Motor neuron (in vitro differentiated cells): ENCODE measurements at regions not wholly inside any gene's neighbourhood (a gene's known extent, or its start where the extent isn't known, plus 50 kb on each side); places are given as distances from the start of the nearest gene placed in this dataset.

ENCODE experiments used
- ATAC-seq, 8 experiments: fragments of 200-7000 bp; cut with Tn5 transposase; replicated peaks in 6 of 8; 2 replicates each; pipeline ENCODE4 v1.8.0; 2021; ENCODE audit warnings: mild to moderate bottlenecking in 8 of 8, moderate library complexity in 8 of 8
- H3K27ac ChIP-seq, 2 donors: fragments of 250-450 bp; sonication (Bioruptor Pico); 2 replicates each; pipeline ENCODE4 v1.9.0; 2021; ENCODE audit warnings: antibody characterized with exemption in 2 of 2, mild to moderate bottlenecking in 2 of 2, moderate library complexity in 1 of 2
- H3K4me1 ChIP-seq, 2 donors: fragments of 250-450 bp; sonication (Bioruptor Pico); replicated peaks in 1 of 2; 2 replicates each; pipeline ENCODE4 v1.6.1; 2021; ENCODE audit warnings: antibody characterized with exemption in 2 of 2, mild to moderate bottlenecking in 2 of 2, moderate library complexity in 1 of 2
- H3K4me3 ChIP-seq, 5 donors: fragments of 250-450 bp; sonication (Bioruptor Pico); 2 replicates each; pipeline ENCODE4 v1.9.0; 2021; ENCODE audit warnings: antibody characterized with exemption in 5 of 5, mild to moderate bottlenecking in 5 of 5, moderate library complexity in 4 of 5
- WGBS, 10 experiments: fragments of 450-650 bp; shearing (Covaris generic); methylation state at CpG; one replicate each; pipeline ENCODE4 v1.0.0; 2022; 5-methylcytosine and 5-hydroxymethylcytosine counted together
- in situ Hi-C, 9 experiments: fragments of 400-800 bp; cut with MboI; loops; one replicate each; pipeline ENCODE4 v1.15.0; 2021; ENCODE audit warnings: low sequenced_read_pairs in 9 of 9, low pct_unique_long_range_greater_than_20kb in 2 of 9; ENCODE audit not compliant: unreplicated experiment in 9 of 9

DNA sequence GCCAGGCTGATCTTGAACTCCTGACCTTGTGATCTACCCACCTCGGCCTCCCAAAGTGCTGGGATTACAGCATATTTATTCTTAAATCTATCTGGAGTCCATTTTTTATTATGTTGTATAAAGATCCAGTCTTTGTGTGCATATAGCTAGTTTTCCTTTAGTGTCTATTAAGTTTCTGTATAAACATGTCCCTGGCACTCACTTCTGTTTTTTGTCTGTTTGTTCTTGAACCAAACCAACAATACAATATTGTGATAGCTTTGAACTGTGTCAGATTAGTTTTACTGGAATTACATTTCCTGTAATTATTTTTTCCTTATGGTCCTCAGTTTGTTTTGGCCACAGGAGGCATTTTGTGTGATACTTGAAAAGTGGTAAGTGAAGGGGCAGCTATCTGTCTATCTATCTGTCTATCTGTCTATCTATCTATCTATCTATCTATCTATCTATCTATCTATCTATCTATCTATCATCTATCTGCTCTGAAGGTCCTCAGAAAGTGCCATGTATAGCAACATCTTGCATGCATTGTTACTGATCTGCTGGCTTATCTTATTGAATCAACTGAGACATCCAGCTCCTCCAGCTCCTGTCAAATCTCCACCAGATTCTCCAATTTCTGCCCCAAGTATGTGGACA, 70.9 kb upstream of the ACVR1 start:
- Histone ChIP-seq H3K27ac (no peak overlapping the region), H3K4me3 (no peak overlapping the region), H3K4me1 (no peaks in the 10 kb centered on the region)
- in situ Hi-C loops, result no loop called here
- no peak for ATAC-seq
- 0 to 63% (median 0%) methylated on average over 1 of the region's 1 CpG; no CpG with 5 or more reads in 7 of the 10 experiments for WGBS, 10 experiments

- in situ Hi-C loops, result no loop called here
- 50 to 86% (median 72%) methylated on average over 1 to 3 of the region's 3 CpGs; no CpG with 5 or more reads in 1 of the 10 experiments for WGBS, 10 experiments
- Histone ChIP-seq H3K4me1 (no peaks in the 10 kb centered on the region), H3K4me3 (no peak overlapping the region), H3K27ac (no peak overlapping the region)
- no peak for ATAC-seq
Measured at GRCh38 chr2:157940024-157940423, 63.9 kb upstream of the ACVR1 start.

DNA sequence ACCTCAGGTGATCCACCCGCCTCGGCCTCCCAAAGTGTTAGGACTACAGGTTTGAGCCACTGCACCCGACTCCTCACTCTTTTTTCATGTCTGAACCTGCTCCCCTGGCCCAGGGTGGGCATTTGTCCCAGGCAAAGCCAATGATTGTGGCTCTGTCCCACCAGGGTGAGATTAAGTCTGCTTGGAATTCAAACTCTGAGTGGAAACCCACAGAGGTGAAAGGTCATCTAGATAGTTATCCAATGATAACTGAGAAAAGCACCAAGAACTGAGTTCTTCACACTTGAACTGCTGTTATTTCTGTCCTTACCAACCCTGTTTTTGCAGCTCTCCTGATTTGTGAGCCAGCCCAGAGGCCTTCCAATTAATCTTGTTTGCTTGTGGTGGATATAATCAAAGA, 62.4 kb upstream of the ACVR1 start:
- Histone ChIP-seq H3K27ac (no peak overlapping the region), H3K4me3 (no peak overlapping the region), H3K4me1 (peaks cover 0 to under 1% of the 10 kb centered on the region in 2 donors)
- ATAC-seq, result no peak
- in situ Hi-C loops, result no loop called here
- WGBS, 10 experiments, result 33 to 89% methylated on average over 1 to 3 of the region's 3 CpGs; no CpG with 5 or more reads in 8 of the 10 experiments

DNA sequence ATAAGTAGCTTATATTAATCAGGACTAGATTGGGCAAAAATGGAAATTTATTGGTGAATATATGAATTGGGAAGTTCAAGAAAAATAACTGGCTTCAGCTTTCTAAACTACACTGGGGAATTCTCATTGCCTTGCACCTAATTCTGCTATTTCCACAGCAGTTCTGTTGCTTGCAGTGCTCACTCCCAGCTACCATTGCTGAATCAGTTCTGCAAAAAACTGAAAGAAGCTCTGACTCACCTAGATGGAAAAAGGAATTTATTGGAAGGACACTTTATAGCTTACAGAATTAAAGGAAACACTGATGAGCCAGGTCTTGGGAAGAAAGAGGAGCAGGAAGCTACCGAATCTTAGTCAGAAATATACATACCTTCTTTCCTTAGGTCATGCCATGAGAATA, 60.3 kb upstream of the ACVR1 start:
- no peak overlapping the region for H3K27ac ChIP-seq
- in situ Hi-C loops, result no loop called here
- no peak overlapping the region for H3K4me3 ChIP-seq
- ATAC-seq, result no peak
- H3K4me1 ChIP-seq, result peaks cover 5 to 10% of the 10 kb centered on the region in 2 donors
- 50 to 100% (median 58%) methylated on average over 1 of the region's 1 CpG; no CpG with 5 or more reads in 6 of the 10 experiments for WGBS, 10 experiments

- H3K4me3 ChIP-seq, result no peak overlapping the region
- in situ Hi-C loops, result no loop called here
- 13 to 100% (median 52%) methylated on average over 1 to 2 of the region's 2 CpGs; no CpG with 5 or more reads in 1 of the 10 experiments for WGBS, 10 experiments
- H3K4me1 ChIP-seq, result peaks cover 5 to 10% of the 10 kb centered on the region in 2 donors
- no peak for ATAC-seq
- no peak overlapping the region for H3K27ac ChIP-seq
Measured at GRCh38 chr2:157935378-157935906, 59.3 kb upstream of the ACVR1 start.

DNA sequence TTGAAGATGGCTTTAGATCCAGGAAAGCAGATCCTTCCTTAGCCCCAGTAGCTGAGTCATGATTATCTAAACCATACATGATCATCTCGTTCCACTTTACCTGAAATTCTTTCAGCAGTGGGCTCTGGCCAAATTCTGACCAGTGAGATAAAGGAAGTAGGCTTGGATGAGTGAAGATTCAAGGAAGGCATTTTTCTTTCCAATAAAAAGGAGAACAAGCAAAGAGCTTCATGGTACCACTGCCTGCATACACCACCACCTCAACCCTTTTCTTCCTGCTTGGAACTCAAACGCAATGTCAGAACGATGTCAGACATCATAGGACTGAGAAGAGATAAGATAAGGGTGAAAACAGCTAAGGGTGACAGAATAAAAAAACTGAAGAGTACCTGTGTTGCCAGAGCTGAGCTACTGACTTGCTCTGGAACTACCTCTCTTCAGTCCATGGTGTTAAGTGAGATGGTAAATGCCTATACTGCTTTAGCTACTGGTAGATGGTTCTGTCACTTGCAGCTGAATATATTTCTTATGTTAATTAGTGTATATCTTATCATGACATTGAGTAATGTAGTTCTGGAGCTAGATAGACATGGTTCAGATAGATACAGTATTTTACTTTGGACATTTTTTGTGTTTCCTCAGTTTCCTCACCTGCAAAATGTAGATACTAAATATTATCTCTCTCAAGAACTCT, 58.7 kb upstream of the ACVR1 start:
- in situ Hi-C loops, result no loop called here
- WGBS, 10 experiments, result 0 to 100% (median 75%) methylated on average over 1 to 3 of the region's 3 CpGs; no CpG with 5 or more reads in 1 of the 10 experiments
- ATAC-seq, result no peak
- peaks cover 5 to 10% of the 10 kb centered on the region in 2 donors for H3K4me1 ChIP-seq
- no peak overlapping the region for H3K27ac ChIP-seq
- H3K4me3 ChIP-seq, result no peak overlapping the region

DNA sequence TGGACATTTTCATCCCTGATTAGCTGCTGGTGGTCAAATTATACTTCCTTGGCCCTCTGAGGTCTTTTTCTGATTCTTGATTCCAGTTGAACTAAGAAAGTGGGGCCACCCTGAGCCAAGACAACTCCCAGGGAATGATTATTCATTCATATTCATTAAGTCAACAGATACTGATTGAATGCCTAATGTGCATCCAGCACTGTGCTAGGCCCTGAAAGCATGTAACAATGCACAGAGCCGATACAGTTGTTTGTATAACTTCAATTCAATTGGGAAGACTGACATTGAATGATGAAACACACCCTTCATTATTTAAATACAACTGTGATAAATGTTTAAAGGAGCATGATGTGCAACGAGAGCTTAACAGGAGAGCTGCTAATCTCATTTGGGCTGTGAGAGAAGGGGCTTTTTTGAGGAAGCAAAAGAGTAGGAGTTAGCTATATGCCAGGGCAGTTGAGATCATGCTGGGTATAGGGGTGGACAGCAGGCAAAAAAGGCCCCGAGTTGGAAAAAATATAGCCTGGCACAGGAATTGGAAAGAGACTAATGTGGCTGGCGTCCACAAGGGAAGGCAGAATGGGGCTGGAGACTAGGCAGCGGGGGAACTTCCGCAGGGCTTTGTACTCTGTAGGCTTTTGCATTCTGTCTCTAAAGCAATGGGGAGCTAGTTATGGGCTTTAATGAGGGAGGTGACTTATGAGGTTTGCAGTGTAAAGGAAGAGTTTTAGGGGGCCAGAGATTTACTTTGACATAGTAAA, 57.2 kb upstream of the ACVR1 start:
- Histone ChIP-seq H3K4me3 (no peak overlapping the region), H3K27ac (no peak overlapping the region), H3K4me1 (peaks cover 5 to 10% of the 10 kb centered on the region in 2 donors)
- in situ Hi-C loops, result no loop called here
- 0 to 57% (median 11%) methylated on average over 1 to 6 of the region's 6 CpGs; no CpG with 5 or more reads in 2 of the 10 experiments for WGBS, 10 experiments
- peak in 5 of 8 experiments; percentile 49 to 77 (median 70) for ATAC-seq

- peak in 5 of 8 experiments; percentile 96 to 99 (median 98) for ATAC-seq
- in situ Hi-C loops, result no loop called here
- WGBS, 10 experiments, result 0 to 50% (median 0%) methylated on average over 1 to 10 of the region's 10 CpGs; no CpG with 5 or more reads in 2 of the 10 experiments
- peaks cover 5 to 10% of the 10 kb centered on the region in 2 donors for H3K4me1 ChIP-seq
- no peak overlapping the region for H3K4me3 ChIP-seq
- no peak overlapping the region for H3K27ac ChIP-seq
Measured at GRCh38 chr2:157932480-157933159, 56.5 kb upstream of the ACVR1 start.

DNA sequence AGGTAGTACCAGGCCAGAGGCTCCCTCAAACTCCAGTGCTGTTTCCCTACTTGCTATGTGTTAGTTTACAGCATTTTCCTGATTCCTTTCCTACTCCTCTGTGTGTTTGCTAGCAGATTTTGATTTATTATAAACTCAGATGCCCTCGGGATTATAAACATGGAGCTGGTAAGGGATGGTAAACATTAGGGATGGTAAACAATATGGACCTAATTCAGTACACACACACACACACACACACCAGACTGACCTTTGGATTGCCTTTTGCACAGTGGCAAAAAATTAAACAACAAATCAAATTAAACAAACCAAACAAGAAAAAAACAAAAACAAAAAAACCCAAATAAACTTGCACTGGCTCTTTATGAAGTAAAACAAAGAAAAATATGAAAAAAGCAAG, 55.4 kb upstream of the ACVR1 start:
- in situ Hi-C loops, result no loop called here
- H3K4me1 ChIP-seq, result peaks cover 5 to 10% of the 10 kb centered on the region in 2 donors
- WGBS, 10 experiments, result 0 to 86% (median 33%) methylated on average over 1 of the region's 1 CpG; no CpG with 5 or more reads in 2 of the 10 experiments
- no peak overlapping the region for H3K27ac ChIP-seq
- ATAC-seq, result no peak
- H3K4me3 ChIP-seq, result no peak overlapping the region

DNA sequence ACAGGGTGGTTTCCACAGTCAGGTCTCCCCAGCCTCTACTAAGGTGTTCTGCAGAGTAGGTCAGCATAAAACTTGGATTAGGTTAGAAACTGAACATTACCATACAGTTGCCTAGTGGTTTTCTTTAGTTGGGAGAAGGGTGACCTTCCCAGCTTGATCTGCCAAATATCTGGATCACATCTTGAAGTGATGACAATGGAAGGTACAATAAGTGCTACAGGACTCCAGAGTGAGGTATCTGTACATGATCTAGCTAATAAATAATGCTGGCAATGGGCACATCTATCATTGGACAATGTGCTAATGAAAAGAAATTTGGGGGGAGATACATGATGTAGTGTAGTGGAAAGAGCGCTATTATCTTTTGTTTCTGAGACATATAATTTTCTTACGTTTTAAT, 54.6 kb upstream of the ACVR1 start:
- Histone ChIP-seq H3K4me1 (peaks cover 5 to 10% of the 10 kb centered on the region in 2 donors), H3K4me3 (no peak overlapping the region), H3K27ac (no peak overlapping the region)
- 14 to 72% (median 64%) methylated on average over 1 to 2 of the region's 2 CpGs; no CpG with 5 or more reads in 3 of the 10 experiments for WGBS, 10 experiments
- no peak for ATAC-seq
- in situ Hi-C loops, result no loop called here

DNA sequence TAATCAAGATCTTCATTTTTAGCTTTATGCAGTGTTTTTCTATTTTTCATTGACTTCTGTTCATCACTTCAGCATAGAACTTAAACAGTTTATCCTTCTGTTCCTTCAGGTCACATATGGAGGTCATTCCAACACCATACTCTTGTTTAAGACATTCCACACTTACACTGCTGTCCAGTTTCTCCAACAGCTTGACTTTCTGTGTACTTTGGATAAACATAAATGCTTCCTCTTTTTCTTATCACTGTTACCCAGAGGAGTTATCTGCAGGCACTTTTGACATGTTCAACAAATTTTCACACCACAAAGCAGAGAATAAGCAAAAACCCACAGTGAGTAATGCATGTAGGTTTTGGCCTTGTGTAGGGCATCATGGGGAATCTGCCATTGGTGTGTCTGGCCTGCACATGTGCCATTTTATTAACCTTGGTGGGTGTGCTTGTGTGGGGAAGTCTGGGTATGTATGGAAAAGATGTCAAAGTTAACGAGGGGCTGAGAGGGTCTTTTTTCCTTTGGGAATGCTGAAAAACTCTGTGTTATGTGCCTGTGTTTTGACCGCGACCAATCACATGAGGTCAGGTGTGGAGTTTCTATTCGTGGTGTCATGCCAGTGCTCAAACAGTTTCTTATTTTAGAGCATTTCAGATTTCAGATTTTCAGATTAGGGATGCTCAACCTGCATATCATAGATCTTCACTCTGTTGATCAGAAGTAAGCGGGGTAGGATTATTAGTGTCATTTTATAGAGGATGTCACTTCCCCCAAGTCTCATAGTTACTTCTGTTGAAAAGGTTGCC, 53.9 kb upstream of the ACVR1 start:
- no peak for ATAC-seq
- in situ Hi-C loops, result no loop called here
- Histone ChIP-seq H3K4me1 (peaks cover 5 to 10% of the 10 kb centered on the region in 2 donors), H3K27ac (no peak overlapping the region), H3K4me3 (no peak overlapping the region)
- 11 to 100% (median 86%) methylated on average over 1 to 5 of the region's 5 CpGs; no CpG with 5 or more reads in 3 of the 10 experiments for WGBS, 10 experiments

- no peak overlapping the region for H3K27ac ChIP-seq
- H3K4me3 ChIP-seq, result no peak overlapping the region
- ATAC-seq, result no peak
- H3K4me1 ChIP-seq, result peaks cover 4 to 7% of the 10 kb centered on the region in 2 donors
- in situ Hi-C loops, result no loop called here
Measured at GRCh38 chr2:157928372-157928771, 52.2 kb upstream of the ACVR1 start.
